Endothelial cell (in vitro differentiated cells): ENCODE measurements at regions not wholly inside any gene's neighbourhood (a gene's known extent, or its start where the extent isn't known, plus 50 kb on each side); places are given as distances from the start of the nearest gene placed in this dataset.

Experiments
- DNase-seq: peaks from one replicate; pipeline ENCODE4 v3.0.0; 2021; ENCODE audit warnings: low spot score
- H3K27ac Mint-ChIP-seq: one replicate; pipeline ENCODE4 v1.8.0; 2021; ENCODE audit warnings: mixed read lengths, inconsistent platforms; ENCODE audit not compliant: unreplicated experiment
- H3K27me3 Mint-ChIP-seq: one replicate; pipeline ENCODE4 v1.8.0; 2021; ENCODE audit warnings: mild to moderate bottlenecking, moderate library complexity, mixed read lengths, inconsistent platforms; ENCODE audit not compliant: unreplicated experiment
- H3K36me3 Mint-ChIP-seq: one replicate; pipeline ENCODE4 v1.8.0; 2021; ENCODE audit warnings: mild to moderate bottlenecking, low read depth, mixed read lengths, inconsistent platforms; ENCODE audit not compliant: unreplicated experiment
- H3K4me1 Mint-ChIP-seq: one replicate; pipeline ENCODE4 v1.8.0; 2021; ENCODE audit warnings: mild to moderate bottlenecking, mixed read lengths, inconsistent platforms; ENCODE audit not compliant: unreplicated experiment
- H3K4me3 Mint-ChIP-seq: one replicate; pipeline ENCODE4 v1.8.0; 2021; ENCODE audit warnings: mild to moderate bottlenecking, mixed read lengths, inconsistent platforms; ENCODE audit not compliant: unreplicated experiment
- H3K9me3 Mint-ChIP-seq: one replicate; pipeline ENCODE4 v1.8.0; 2021; ENCODE audit warnings: mixed read lengths, inconsistent platforms; ENCODE audit not compliant: unreplicated experiment
- TF ChIP-seq, protein P1 (sequence below): fragments of 200-600 bp; sonication (generic); IDR thresholded peaks from one replicate; pipeline ENCODE4 v1.5.0; 2021; ENCODE audit warnings: antibody characterized with exemption; ENCODE audit not compliant: unreplicated experiment

DNA sequence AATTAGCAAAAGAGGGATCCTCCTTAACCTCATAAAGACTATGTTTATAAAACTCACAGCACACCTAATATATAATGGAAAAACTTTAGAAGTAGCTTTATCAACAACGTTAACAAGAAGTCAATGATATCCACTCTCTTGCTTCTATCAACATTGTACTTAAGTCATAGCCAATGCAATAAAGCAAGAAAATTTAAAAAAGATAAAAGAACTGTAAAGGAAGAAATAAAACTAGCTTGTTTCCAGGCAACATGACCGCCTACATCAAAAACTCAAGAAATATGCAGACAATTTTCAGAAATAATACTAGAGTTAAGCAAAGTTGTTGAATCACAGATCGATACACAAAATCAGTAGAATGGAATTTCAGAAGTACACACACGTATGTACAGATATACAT, 375.5 kb upstream of the SPRED2 start:
- Mint-ChIP-seq H3K27me3 (no peaks in the 10 kb centered on the region), H3K27ac (no peak overlapping the region), H3K4me3 (no peak overlapping the region), H3K9me3 (no peaks in the 10 kb centered on the region), H3K4me1 (no peaks in the 10 kb centered on the region), H3K36me3 (no peaks in the 10 kb centered on the region)
- TF ChIP-seq, protein P1, sequence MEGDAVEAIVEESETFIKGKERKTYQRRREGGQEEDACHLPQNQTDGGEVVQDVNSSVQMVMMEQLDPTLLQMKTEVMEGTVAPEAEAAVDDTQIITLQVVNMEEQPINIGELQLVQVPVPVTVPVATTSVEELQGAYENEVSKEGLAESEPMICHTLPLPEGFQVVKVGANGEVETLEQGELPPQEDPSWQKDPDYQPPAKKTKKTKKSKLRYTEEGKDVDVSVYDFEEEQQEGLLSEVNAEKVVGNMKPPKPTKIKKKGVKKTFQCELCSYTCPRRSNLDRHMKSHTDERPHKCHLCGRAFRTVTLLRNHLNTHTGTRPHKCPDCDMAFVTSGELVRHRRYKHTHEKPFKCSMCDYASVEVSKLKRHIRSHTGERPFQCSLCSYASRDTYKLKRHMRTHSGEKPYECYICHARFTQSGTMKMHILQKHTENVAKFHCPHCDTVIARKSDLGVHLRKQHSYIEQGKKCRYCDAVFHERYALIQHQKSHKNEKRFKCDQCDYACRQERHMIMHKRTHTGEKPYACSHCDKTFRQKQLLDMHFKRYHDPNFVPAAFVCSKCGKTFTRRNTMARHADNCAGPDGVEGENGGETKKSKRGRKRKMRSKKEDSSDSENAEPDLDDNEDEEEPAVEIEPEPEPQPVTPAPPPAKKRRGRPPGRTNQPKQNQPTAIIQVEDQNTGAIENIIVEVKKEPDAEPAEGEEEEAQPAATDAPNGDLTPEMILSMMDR: no peak
- DNase-seq: no peak

DNA sequence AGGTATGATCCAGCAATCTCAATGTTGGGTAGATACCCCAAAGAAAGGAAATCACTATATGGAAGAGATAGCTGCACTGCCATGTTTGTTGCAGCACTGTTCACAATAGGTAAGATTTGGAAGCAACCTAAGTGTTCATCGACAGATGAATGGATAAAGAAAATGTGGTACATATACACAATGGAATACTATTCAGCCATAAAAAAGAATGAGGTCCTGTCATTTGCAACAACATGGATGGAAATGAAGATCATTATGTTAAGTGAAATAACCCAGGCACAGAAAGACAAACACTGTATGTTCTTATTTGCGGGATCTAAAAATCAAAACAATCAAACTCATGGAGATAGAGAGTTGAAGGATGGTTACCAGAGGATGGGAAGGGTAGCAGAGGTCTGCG, 372.4 kb upstream of the SPRED2 start:
- Mint-ChIP-seq H3K4me1 (no peaks in the 10 kb centered on the region), H3K27ac (no peak overlapping the region), H3K27me3 (no peaks in the 10 kb centered on the region), H3K9me3 (no peaks in the 10 kb centered on the region), H3K4me3 (no peak overlapping the region), H3K36me3 (no peaks in the 10 kb centered on the region)
- TF ChIP-seq, protein P1: no peak
- DNase-seq: no peak

DNA sequence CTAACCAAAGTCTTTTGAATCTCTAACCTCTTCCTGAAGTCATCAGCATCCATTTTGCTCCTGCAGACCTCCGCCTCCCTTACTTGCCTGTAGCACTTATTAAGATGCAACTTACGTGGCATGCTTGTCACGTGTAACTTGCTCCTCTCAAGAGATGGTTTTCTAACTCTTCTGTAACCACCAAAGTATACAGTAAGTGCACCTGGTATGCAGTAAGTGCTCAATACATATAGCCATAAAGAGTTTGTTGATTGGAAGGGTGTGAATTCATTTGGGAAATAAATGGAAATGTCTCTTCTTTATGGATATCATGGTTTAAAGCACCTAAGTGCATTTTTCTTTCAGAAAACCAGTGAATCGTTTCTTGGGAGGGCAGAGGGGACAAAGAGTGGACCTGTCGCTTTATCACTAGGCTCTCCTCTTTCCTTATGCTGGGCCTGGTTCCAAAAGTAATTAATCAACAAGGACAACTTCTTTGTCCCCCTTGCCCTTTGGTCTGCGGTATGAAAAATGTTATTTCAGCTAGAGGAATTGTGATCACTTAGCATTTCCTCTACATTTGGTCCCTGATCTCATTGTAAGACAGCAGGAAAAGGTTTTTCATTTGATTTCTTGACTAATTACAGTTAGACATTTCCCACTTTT, 370.0 kb upstream of the SPRED2 start:
- no peaks in the 10 kb centered on the region for H3K36me3 Mint-ChIP-seq
- H3K4me1 Mint-ChIP-seq: no peaks in the 10 kb centered on the region
- no peak overlapping the region for H3K27ac Mint-ChIP-seq
- DNase-seq: no peak
- H3K4me3 Mint-ChIP-seq: no peak overlapping the region
- no peaks in the 10 kb centered on the region for H3K27me3 Mint-ChIP-seq
- no peaks in the 10 kb centered on the region for H3K9me3 Mint-ChIP-seq
- TF ChIP-seq, protein P1: no peak

DNA sequence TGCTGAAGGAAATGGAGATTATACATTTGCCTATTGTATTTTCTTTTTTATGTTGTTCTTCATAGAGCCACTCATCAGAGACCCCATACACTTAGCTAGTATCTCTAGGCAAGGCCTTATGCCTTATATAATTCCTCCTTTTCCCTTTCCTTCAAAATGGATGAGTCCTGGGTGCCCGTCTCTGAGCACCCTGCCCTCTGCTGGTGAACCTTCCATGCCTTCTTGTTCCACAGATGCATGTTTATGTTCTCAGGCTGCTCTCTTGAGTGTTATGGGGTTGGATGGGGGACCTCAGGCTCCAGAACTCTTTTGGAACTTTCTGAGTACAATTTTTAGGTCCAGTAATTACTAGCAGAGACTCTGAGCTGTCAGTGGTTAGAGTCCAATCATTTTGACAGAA, 368.6 kb upstream of the SPRED2 start:
- Mint-ChIP-seq H3K4me3 (no peak overlapping the region), H3K27ac (no peak overlapping the region), H3K4me1 (no peaks in the 10 kb centered on the region), H3K27me3 (no peaks in the 10 kb centered on the region), H3K36me3 (no peaks in the 10 kb centered on the region), H3K9me3 (no peaks in the 10 kb centered on the region)
- DNase-seq: no peak
- TF ChIP-seq, protein P1: no peak

DNA sequence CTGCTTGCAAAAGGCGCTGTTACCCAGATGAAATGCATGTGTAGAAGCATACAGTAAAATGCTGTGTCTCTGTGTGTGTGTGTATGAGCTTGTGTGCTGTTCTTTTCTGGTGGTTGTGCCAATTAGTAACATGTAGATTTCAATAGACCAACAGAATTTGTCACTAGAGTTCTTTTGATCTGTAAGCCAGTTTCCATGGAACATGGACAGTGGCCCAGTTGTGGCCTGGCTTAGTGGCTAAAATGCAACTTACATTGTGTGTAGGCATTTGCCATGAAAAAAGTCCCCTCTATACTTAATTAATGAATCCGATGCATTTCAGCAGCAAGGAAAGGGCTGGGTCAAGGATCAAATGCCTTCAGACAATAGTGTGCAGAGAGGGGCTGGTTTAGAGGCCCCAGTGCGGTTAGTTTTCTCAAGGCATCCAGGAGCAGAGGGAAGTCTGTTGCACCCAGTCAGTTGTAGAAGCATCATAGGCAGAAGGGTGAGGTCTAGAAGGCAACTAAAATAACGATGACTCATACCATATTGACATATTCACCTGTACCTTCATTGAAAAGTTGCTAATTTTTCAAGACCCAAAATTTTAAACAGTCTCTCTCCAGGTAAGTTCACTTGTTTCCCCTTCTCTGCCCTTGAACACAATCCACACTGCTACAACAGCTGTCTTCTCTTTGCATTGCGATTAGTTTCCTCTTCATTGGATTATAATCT, 366.9 kb upstream of the SPRED2 start:
- H3K36me3 Mint-ChIP-seq: no peaks in the 10 kb centered on the region
- H3K9me3 Mint-ChIP-seq: no peaks in the 10 kb centered on the region
- no peak for DNase-seq
- H3K27me3 Mint-ChIP-seq: no peaks in the 10 kb centered on the region
- no peaks in the 10 kb centered on the region for H3K4me1 Mint-ChIP-seq
- no peak overlapping the region for H3K27ac Mint-ChIP-seq
- H3K4me3 Mint-ChIP-seq: no peak overlapping the region
- TF ChIP-seq, protein P1: no peak
